Liver (tissue), 8 donors: ENCODE measurements at regions not wholly inside any gene's neighbourhood (a gene's known extent, or its start where the extent isn't known, plus 50 kb on each side); places are given as distances from the start of the nearest gene placed in this dataset.

Source experiments
- DNase-seq: peaks from one replicate; pipeline ENCODE4 v3.0.0-alpha.2; 2017; ENCODE audit warnings: low spot score
- H3K27ac ChIP-seq, 2 donors: one replicate each; pipeline ENCODE4 v1.7.0; 2013; ENCODE audit warnings: inconsistent platforms in 2 of 2, low read length in 2 of 2, control low read depth in 1 of 2, low read depth in 1 of 2, mild to moderate bottlenecking in 1 of 2
- H3K27me3 ChIP-seq, 4 donors: one replicate each; pipeline versions ENCODE4 v1.6.1 to v1.7.0; 2013; ENCODE audit warnings: low read length in 3 of 4, inconsistent platforms in 1 of 4, mild to moderate bottlenecking in 1 of 4, moderate library complexity in 1 of 4; ENCODE audit not compliant: control insufficient read depth in 4 of 4, insufficient read depth in 4 of 4
- H3K36me3 ChIP-seq, 4 donors: one replicate each; pipeline versions ENCODE4 v1.6.1 to v1.7.0; 2013; ENCODE audit warnings: low read length in 3 of 4, mild to moderate bottlenecking in 3 of 4, low read depth in 1 of 4, moderate library complexity in 1 of 4; ENCODE audit not compliant: control insufficient read depth in 4 of 4, insufficient read depth in 3 of 4
- H3K4me1 ChIP-seq, 4 donors: one replicate each; pipeline versions ENCODE4 v1.6.1 to v1.7.0; 2013; ENCODE audit warnings: low read length in 3 of 4, mild to moderate bottlenecking in 3 of 4, moderate library complexity in 1 of 4; ENCODE audit not compliant: control insufficient read depth in 4 of 4, insufficient read depth in 4 of 4
- H3K4me3 ChIP-seq, 3 donors: one replicate each; pipeline versions ENCODE4 v1.6.1 to v1.7.0; 2013; ENCODE audit warnings: low read length in 3 of 3, control low read depth in 1 of 3, low read depth in 1 of 3, mild to moderate bottlenecking in 1 of 3
- H3K9ac ChIP-seq, 2 donors: one replicate each; pipeline ENCODE4 v1.7.0; 2013; ENCODE audit warnings: low read length in 2 of 2, mild to moderate bottlenecking in 2 of 2, moderate library complexity in 2 of 2, control low read depth in 1 of 2, low read depth in 1 of 2
- H3K9me3 ChIP-seq, 4 donors: one replicate each; pipeline versions ENCODE4 v1.6.1 to v1.7.0; 2013; ENCODE audit warnings: low read length in 3 of 4; ENCODE audit not compliant: control insufficient read depth in 4 of 4
- EGR1 ChIP-seq, 2 donors: IDR thresholded peaks; 2 replicates each; pipeline ENCODE4 v1.6.1; 2016 to 2018; ENCODE audit warnings: antibody characterized with exemption in 2 of 2, low read depth in 2 of 2
- FOXA1 ChIP-seq: IDR thresholded peaks from 2 replicates; pipeline ENCODE4 v1.6.1; 2016; ENCODE audit warnings: antibody characterized with exemption
- FOXA2 ChIP-seq: IDR thresholded peaks from 2 replicates; pipeline ENCODE4 v1.6.1; 2016; ENCODE audit warnings: antibody characterized with exemption
- GABPA ChIP-seq, 2 donors: IDR thresholded peaks in 1 of 2; conservative IDR thresholded peaks in 1 of 2; 2 replicates each; pipeline ENCODE4 v1.6.1; 2016; ENCODE audit warnings: antibody characterized with exemption in 2 of 2, mild to moderate bottlenecking in 1 of 2, moderate library complexity in 1 of 2
- HNF4A ChIP-seq, 2 donors: conservative IDR thresholded peaks; 2 replicates each; pipeline ENCODE4 v1.6.1; 2016; ENCODE audit warnings: antibody characterized with exemption in 2 of 2, mild to moderate bottlenecking in 2 of 2
- HNF4G ChIP-seq: IDR thresholded peaks from 2 replicates; pipeline ENCODE4 v1.6.1; 2016; ENCODE audit warnings: antibody characterized with exemption
- JUND ChIP-seq, 2 donors: IDR thresholded peaks; 2 replicates each; pipeline ENCODE4 v1.6.1; 2016; ENCODE audit warnings: antibody characterized with exemption in 2 of 2
- NR2F2 ChIP-seq: IDR thresholded peaks from 2 replicates; pipeline ENCODE4 v1.6.1; 2016; ENCODE audit warnings: antibody characterized with exemption
- RAD21 ChIP-seq, 2 donors: IDR thresholded peaks; 2 replicates each; pipeline ENCODE4 v1.6.1; 2016; ENCODE audit warnings: antibody characterized with exemption in 2 of 2, mild to moderate bottlenecking in 2 of 2
- RXRA ChIP-seq, 2 donors: IDR thresholded peaks; 2 replicates each; pipeline ENCODE4 v1.6.1; 2017 to 2018; ENCODE audit warnings: antibody characterized with exemption in 2 of 2, mild to moderate bottlenecking in 1 of 2
- SP1 ChIP-seq: IDR thresholded peaks from 2 replicates; pipeline ENCODE4 v1.6.1; 2018; ENCODE audit warnings: antibody characterized with exemption, mild to moderate bottlenecking
- TAF1 ChIP-seq: conservative IDR thresholded peaks from 2 replicates; pipeline ENCODE4 v1.6.1; 2016; ENCODE audit warnings: antibody characterized with exemption, mild to moderate bottlenecking
- YY1 ChIP-seq: IDR thresholded peaks from 2 replicates; pipeline ENCODE4 v1.6.1; 2016; ENCODE audit warnings: antibody characterized with exemption, mild to moderate bottlenecking
- WGBS: extraction: QIAGEN DNeasy Blood & Tissue Kit; methylation state at CpG from one replicate; pipeline ENCODE4 v1.1.7; 2013; 5-methylcytosine and 5-hydroxymethylcytosine counted together
- TF ChIP-seq, protein P1 (sequence below): IDR thresholded peaks from 2 replicates; pipeline ENCODE4 v1.6.1; 2016; ENCODE audit warnings: antibody characterized with exemption
- TF ChIP-seq, protein P2 (sequence below): fragments of 150-350 bp; IDR thresholded peaks from 2 replicates; pipeline ENCODE4 v1.5.1; 2017; ENCODE audit warnings: improper control_type of control experiment, low read depth, low read length; ENCODE audit not compliant: missing input control
- TF ChIP-seq, protein P3 (sequence below): IDR thresholded peaks from 2 replicates; pipeline ENCODE4 v1.6.1; 2016; ENCODE audit warnings: antibody characterized with exemption, mild to moderate bottlenecking
- TF ChIP-seq, protein P4 (sequence below): IDR thresholded peaks from 2 replicates; pipeline ENCODE4 v1.6.1; 2016; ENCODE audit warnings: antibody characterized with exemption
- TF ChIP-seq, protein P5 (sequence below): IDR thresholded peaks from 2 replicates; pipeline ENCODE4 v1.6.1; 2016; ENCODE audit warnings: antibody characterized with exemption
- donor health status: healthy.
- donor health status: healthy.
- donor health status: healthy.
- donor health status: healthy.
- donor health status: healthy.

DNA sequence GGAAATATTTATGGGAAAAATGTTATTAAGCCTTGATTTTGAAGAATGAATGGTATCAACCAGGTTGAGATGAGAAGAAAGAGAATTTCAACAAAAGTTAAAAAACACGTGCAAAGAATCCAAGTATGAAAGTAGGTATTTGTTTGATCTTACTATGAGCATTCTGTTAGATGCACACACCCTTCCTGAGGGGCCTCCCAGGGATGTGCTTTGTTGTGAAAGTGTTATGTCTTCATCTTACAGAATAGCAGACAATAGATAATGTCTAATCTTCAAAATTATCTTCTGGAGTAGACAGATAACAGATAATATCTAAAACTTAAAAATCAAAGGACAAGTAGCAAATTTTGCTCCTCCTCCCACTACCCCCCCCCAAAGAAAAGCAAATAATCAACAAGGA lies 155.2 kb upstream of the COL3A1 start:
- Histone ChIP-seq H3K9ac (no peak overlapping the region), H3K27ac (no peak overlapping the region), H3K9me3 (no peaks in the 10 kb centered on the region), H3K4me1 (no peaks in the 10 kb centered on the region), H3K36me3 (no peaks in the 10 kb centered on the region), H3K27me3 (no peaks in the 10 kb centered on the region), H3K4me3 (no peak overlapping the region)
- 60% methylated on average over 1 of the region's 1 CpG for WGBS
- TF ChIP-seq HNF4A (conservative IDR thresholded peaks at IDR 0.05) (no peak), HNF4G (no peak), GABPA (IDR thresholded peaks at IDR 0.05 in 1 of 2, conservative IDR thresholded peaks at IDR 0.05 in 1 of 2) (no peak), RXRA (IDR thresholded peaks at IDR 0.05) (no peak), FOXA1 (no peak), SP1 (no peak), RAD21 (IDR thresholded peaks at IDR 0.05) (no peak), TAF1 (no peak), EGR1 (IDR thresholded peaks at IDR 0.05; ENCODE audit: low read depth in 2 of 2) (no peak), YY1 (no peak), JUND (IDR thresholded peaks at IDR 0.05) (no peak), NR2F2 (no peak)
- TF ChIP-seq, protein P1, sequence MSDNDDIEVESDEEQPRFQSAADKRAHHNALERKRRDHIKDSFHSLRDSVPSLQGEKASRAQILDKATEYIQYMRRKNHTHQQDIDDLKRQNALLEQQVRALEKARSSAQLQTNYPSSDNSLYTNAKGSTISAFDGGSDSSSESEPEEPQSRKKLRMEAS = no peak
- TF ChIP-seq, protein P2, sequence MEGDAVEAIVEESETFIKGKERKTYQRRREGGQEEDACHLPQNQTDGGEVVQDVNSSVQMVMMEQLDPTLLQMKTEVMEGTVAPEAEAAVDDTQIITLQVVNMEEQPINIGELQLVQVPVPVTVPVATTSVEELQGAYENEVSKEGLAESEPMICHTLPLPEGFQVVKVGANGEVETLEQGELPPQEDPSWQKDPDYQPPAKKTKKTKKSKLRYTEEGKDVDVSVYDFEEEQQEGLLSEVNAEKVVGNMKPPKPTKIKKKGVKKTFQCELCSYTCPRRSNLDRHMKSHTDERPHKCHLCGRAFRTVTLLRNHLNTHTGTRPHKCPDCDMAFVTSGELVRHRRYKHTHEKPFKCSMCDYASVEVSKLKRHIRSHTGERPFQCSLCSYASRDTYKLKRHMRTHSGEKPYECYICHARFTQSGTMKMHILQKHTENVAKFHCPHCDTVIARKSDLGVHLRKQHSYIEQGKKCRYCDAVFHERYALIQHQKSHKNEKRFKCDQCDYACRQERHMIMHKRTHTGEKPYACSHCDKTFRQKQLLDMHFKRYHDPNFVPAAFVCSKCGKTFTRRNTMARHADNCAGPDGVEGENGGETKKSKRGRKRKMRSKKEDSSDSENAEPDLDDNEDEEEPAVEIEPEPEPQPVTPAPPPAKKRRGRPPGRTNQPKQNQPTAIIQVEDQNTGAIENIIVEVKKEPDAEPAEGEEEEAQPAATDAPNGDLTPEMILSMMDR = no peak
- TF ChIP-seq, protein P3, sequence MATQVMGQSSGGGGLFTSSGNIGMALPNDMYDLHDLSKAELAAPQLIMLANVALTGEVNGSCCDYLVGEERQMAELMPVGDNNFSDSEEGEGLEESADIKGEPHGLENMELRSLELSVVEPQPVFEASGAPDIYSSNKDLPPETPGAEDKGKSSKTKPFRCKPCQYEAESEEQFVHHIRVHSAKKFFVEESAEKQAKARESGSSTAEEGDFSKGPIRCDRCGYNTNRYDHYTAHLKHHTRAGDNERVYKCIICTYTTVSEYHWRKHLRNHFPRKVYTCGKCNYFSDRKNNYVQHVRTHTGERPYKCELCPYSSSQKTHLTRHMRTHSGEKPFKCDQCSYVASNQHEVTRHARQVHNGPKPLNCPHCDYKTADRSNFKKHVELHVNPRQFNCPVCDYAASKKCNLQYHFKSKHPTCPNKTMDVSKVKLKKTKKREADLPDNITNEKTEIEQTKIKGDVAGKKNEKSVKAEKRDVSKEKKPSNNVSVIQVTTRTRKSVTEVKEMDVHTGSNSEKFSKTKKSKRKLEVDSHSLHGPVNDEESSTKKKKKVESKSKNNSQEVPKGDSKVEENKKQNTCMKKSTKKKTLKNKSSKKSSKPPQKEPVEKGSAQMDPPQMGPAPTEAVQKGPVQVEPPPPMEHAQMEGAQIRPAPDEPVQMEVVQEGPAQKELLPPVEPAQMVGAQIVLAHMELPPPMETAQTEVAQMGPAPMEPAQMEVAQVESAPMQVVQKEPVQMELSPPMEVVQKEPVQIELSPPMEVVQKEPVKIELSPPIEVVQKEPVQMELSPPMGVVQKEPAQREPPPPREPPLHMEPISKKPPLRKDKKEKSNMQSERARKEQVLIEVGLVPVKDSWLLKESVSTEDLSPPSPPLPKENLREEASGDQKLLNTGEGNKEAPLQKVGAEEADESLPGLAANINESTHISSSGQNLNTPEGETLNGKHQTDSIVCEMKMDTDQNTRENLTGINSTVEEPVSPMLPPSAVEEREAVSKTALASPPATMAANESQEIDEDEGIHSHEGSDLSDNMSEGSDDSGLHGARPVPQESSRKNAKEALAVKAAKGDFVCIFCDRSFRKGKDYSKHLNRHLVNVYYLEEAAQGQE = no peak
- TF ChIP-seq, protein P4, sequence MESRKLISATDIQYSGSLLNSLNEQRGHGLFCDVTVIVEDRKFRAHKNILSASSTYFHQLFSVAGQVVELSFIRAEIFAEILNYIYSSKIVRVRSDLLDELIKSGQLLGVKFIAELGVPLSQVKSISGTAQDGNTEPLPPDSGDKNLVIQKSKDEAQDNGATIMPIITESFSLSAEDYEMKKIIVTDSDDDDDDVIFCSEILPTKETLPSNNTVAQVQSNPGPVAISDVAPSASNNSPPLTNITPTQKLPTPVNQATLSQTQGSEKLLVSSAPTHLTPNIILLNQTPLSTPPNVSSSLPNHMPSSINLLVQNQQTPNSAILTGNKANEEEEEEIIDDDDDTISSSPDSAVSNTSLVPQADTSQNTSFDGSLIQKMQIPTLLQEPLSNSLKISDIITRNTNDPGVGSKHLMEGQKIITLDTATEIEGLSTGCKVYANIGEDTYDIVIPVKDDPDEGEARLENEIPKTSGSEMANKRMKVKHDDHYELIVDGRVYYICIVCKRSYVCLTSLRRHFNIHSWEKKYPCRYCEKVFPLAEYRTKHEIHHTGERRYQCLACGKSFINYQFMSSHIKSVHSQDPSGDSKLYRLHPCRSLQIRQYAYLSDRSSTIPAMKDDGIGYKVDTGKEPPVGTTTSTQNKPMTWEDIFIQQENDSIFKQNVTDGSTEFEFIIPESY = no peak
- TF ChIP-seq, protein P5, sequence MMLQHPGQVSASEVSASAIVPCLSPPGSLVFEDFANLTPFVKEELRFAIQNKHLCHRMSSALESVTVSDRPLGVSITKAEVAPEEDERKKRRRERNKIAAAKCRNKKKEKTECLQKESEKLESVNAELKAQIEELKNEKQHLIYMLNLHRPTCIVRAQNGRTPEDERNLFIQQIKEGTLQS = no peak
- no peak for DNase-seq

DNA sequence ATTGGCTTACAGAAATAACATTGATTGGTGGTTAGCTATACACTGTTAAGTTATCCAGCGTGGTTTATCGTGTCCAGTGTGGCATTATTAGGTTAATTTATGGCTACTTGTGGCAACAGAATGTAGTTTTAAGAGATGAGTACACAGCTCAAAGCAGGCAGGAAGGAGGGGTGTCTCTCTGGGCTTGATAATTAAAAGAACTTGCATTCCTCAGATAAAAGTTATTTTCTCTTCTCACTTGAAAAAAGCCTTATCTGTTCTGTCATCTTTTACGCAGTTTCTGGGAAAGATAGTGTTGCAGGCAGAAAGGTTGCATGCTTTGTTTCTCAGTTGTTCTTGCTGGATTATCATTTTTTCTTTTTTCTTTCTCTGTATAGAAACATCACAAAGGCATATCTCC lies 154.4 kb upstream of the COL3A1 start:
- Histone ChIP-seq H3K9ac (no peak overlapping the region), H3K27ac (no peak overlapping the region), H3K36me3 (no peaks in the 10 kb centered on the region), H3K9me3 (no peaks in the 10 kb centered on the region), H3K27me3 (no peaks in the 10 kb centered on the region), H3K4me1 (no peaks in the 10 kb centered on the region), H3K4me3 (no peak overlapping the region)
- no peak for DNase-seq
- WGBS = 29% methylated on average over 3 of the region's 3 CpGs
- TF ChIP-seq JUND (IDR thresholded peaks at IDR 0.05) = no peak
- TF ChIP-seq TAF1 = no peak
- TF ChIP-seq EGR1 (IDR thresholded peaks at IDR 0.05; ENCODE audit: low read depth in 2 of 2) = no peak
- no peak for TF ChIP-seq HNF4G
- TF ChIP-seq, protein P2 = no peak
- TF ChIP-seq, protein P5 = no peak
- TF ChIP-seq SP1 = no peak
- no peak for TF ChIP-seq NR2F2
- TF ChIP-seq, protein P3 = no peak
- TF ChIP-seq FOXA2 = no peak
